Effector CD8-positive, alpha-beta T cell (primary cell): ENCODE measurements at regions not wholly inside any gene's neighbourhood (a gene's known extent, or its start where the extent isn't known, plus 50 kb on each side); places are given as distances from the start of the nearest gene placed in this dataset.

Source experiments
- DNase-seq: peaks from one replicate; lab custom pipeline; 2025; lab: John Stamatoyannopoulos, UW

DNA sequence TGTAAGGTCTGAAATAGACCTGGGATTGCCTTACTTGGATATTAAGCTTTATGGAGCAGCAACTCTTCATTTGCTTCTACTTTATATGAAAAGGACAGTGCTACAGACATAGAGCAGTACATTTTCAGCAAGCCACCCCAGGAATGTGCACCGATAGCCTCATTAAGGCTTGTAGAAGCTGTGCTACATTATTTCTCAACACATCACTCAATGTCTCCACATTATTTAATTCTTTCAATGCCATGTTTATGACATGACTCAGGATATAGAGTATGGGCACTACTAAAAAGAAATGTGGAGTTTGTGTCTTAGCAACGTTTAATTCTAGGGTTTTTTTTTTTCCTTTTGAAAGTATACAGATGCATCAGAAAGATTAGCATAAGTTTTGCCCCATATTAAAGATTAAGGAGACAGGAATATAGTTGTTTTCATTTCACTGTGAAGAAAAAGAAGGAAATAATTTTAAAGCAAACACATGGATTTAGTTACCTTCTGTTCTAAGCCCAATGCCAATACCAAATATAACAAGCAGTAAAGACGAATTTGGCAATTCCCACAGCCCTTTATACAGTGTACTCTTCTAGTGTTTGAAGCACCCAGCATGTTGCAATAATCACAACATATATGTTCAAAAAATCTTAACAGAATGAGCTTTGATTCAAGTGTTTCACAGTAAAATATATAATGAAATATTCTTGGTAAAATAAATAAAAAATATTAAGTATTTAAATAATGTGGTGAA, 2140.1 kb upstream of the AGA start:
- no peak for DNase-seq

DNA sequence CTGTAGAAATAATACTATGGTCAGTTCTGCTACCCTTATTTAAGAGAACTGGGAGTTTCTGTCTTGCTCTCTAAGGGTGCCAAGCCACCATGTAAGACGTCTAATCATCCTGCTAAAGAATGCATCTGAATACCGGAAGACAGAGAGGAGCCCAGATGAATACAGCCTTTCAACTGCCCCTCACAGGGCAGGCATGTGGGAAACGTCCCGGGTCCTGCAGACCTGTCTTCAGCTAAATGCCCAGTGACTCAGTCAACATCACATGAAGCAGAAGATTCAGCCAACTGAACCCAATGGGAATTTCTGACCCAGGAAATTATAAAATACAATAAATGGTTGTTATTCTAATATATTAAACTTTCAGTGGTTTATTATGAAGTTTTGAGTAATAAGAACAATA, 2141.0 kb upstream of the AGA start:
- no peak for DNase-seq

DNA sequence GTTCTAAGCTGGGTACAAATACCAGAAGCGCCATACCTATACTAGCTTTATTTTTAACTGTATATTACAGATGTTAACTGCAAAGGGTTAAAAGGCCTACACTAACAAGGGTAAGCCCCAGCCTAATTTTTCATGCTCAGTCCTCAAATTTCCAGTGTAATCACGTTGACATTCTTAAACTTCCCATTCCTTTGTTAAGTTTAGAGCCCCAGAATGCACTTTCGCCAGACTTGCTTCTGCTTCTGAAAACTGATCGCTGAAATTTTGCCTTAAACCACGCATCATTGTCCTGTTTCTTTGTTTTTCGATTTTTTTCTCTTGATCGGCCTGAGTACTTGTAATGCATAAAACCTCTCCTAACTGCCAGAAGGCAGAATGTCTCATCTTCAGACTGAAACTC, 2141.9 kb upstream of the AGA start:
- no peak for DNase-seq

DNA sequence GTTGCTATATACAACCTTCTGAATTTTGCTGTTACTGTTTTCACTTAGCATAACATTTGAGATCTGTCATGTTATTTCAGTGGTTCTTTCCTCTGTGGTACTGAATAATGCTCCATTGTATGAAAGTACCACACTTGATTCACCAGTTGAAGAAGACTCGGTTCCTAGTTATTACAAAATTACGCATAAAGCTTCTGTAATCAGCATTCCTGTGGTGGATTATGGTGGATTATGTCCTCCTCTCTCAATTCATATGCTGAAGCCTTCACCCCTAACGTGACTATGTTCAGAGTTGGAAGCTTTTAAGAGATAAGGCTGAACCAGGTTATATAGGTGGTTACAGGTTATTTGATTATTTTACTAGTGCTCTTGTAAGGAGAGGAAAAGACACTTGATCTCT, 2143.5 kb upstream of the AGA start:
- DNase-seq = no peak

DNA sequence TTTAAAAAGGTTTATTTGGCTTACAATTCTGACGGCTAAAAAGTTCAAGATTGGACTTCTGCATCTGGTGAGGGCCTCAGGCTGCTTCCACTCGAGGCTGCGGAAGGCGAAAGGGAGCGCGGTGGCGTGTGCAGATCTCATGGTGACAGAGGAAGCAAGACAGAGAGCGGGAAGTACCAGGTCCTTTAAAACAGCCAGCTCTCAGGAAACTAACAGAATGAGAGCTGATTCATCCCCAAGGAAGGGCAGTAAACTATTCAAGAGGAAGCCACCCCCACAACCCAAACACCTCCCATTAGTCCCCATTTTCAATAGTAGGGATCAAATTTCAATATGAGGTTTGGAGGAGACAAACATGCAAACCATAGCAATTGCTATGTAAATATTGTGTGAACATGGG, 2144.2 kb upstream of the AGA start:
- DNase-seq = no peak

DNA sequence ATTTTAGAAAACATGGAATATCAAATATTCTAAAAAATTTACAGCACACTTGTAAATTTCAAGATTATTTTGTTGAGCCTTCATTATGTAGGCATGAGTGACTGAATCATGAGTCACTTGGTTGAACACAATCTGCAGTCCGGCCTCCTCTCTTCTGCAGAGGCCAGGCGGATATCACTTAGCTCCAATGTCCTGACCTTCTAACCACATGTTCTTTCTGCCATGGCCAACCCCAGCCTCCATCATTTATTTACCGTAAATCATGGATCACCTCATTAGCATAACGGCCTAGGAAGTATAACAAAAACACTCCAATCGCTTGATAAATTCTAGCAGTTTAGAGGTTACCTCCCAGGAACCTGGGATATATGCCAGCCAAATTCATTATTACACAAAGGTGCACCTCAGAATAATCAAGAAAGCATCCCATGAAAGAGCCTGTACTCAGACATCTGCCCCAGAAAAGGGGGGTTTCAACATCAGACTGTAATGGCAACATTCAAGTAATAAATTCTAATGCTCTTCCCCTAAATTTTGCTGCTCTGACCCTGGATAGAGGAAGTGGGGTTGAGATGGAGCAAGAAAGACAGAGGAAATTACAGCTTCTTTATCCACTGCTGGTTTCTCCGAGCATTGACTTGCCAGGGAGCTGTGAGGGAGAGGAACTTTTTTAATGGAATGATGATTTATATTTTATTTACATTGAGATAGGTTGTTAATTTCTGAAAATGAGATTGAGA, 2153.6 kb upstream of the AGA start:
- no peak for DNase-seq

DNA sequence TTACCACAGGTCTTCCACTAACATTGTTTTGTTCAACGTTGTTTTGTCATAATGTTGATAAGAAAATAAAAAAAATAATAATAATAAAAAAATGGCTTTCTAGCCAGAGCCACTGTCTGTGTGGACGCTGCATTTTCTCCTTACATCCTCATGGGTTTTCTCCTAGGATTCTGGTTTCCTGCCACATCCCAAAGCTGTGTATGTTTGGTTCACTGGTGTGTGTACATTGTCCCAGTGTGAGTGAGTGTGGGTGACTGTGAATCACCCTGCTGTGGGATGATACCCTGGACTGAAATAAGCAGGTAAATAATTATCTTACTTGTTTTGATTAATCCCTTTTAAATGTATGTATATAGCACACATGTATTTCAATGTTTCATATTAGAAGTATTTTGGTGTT, 2154.4 kb upstream of the AGA start:
- no peak for DNase-seq

DNA sequence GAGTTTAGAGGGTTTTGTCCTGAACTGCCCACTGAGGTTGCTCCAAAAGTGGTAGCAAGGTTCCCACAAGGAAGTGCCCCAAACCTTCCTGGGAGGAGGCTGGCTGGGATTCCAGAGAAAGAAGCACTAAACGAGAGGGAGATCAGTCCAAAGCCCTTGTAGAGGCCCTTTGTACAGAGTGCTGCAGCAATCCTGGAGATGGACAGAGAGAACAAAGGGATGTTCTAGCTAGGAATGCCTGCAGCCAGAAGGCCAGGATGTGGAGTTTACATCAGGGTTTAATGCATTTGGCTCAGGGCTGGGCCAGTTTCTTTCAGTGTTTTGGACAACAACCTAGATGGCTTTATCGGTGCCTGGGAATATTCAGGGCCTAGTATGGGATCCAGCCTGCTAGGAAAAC, 2155.1 kb upstream of the AGA start:
- DNase-seq = no peak

DNA sequence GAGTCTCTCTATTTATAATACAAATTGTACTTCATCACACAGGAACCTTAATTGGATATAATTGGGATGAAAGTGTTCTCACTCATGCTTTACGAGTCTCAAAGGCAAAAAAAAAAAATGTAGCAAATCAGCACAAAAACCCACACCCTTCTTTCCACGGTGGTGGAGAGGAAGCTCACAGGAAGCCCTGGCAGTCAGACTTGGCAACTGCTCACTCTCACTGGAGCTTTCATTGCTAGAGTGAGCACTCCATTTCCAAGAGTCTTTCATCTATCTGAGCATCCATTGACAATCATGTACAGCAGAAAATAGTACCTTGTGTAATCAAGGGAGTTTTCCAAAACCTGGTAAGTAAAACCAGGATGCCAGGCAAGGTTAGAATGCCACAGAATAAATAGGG, 2159.4 kb upstream of the AGA start:
- DNase-seq = no peak

DNA sequence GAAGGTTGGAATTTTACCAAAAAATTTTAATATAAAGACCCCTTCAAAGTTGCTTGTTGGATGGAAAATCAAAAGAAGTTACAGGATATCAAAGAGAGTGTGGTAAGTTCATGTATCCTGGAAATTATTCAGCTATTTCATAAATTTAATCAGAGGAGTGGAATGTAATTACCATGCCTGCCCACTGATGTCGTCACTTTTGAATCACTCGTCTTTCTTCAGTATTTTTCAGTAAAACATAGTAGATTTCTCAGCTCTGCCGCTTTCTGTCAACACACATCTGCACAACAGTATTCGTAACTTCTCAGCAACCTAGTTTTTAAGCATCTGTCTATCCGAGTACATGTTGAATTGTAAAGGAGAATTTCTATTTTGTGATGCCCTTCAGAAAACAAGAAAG, 2163.0 kb upstream of the AGA start:
- DNase-seq = no peak

DNA sequence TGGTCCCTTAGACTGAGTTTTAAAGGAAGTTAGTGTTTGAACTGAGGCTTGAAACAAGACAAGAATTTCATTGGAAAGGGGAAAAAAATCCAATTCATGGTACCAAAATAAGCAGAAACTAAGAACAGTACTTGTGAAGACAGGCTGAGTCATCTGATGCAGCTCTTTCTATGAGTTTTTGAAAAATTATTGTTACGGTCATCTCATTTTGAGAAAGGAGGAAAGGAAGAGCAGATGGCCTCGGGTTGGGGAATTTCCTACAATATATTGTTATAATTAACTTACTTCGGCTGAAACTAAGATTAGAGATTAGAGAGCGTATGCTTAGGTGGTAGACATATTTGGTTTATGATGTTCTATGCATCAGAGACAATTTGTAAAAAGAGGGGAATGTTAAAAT, 2164.8 kb upstream of the AGA start:
- no peak for DNase-seq

DNA sequence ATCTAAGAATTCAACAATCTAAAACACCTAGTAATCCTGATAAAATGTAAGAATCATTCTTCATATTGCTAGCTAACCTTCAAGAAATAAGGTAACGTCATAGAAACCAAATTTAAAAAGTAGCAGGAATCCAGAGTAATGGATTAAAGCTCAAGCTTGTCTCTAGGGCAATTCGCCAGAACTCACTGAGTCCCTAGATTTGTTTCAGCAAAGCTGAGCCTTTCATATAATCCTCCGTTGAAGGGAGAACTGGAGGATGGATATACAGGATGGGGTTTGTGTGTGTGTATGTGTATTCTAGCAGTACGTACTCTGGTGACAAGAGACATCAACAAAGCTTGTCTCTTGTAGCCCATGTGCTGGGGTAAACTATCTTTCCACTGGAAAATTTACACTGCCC, 2173.5 kb upstream of the AGA start:
- DNase-seq = no peak

DNA sequence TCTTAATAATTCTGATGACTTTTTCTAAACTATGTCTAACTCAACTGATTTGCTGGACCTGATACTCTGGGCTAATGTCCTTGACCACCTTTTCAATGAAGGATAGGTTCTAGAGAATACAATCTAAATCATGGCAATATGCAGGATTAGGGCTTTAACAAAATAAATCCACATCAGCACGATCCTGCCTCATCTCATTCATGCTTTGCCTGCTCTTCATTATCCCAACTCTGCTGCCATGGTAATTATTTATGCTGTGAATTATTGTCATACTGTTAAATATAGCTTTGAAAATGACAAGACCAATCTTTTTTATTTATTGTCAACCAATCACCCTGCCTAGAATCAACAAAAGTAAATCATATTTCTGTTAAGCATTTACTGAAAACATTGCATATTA, 2176.7 kb upstream of the AGA start:
- no peak for DNase-seq

DNA sequence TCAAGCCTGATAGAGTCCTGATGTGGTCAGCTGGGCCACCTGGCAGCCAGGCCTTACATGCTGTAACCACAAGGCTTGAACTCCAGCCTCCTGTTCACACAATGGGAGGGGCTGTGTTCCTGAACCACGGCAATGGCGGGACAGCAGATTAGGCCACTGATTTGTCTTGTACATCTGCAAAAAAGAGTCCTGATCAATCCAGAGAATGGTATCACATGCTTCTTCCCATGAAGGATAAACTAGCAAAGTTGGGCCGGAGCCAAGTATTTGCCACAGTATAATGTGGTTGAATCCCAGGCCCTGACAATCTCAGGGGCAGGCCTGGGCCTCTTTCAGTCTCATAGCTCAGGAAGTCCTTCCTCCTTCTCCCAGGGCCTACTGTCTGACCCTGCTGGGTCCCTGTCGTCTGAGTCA, 2182.5 kb upstream of the AGA start:
- DNase-seq = no peak

DNA sequence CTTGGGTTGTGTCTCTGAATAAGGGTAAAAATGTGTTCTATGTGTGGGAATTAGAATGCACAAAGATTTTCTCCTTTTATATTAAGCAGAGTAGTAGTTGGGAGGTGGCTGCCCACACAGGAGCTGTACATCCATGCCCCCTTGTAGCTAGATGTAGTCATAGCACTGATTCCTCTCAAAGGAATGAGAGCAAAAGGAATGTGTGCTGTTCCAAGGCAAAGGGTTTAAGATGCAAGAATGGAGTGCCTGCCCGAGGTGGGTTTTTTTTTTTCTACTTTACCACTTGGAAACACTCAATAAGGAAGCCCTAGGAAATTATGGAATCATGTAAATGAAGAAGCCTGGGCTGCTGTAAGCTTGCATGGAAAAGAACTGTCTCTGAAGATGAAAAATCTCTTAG, 2183.2 kb upstream of the AGA start:
- DNase-seq = no peak

DNA sequence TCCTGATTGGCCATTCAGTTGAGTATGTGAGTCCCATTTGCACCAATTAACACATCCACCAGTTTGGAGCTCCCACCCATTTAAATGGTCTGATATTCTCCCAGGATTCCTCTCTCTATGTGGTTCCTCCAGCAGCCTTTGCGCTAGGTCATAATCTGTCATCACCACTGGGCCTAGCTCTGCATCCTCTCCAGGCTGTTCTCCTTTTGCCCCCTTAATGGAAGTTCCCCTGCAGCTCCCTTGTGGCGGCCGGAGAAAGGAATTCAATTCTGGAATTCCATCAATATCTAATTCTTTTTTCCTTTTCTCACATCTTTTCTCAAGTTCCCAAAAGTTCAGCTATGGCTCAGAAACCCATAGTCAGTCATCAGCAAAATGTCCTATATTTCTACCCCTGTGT, 2184.4 kb upstream of the AGA start:
- no peak for DNase-seq

DNA sequence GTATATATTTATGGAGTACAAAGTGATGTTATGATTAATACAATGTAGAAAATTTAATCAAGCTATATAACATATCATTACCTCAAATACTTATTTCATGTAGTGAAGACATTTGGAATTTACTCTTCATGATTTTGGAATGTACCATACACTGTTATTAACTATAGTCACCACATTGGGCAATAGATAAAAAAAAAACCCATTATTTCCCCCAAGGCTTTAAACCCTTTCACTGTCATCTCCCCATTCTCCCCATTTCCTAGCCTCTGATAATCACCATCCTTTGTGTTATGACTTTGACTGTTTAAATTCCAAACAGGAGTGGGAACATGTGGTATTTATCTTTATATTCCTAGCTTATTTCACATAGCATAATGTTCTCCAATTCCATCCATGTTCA, 2189.1 kb upstream of the AGA start:
- no peak for DNase-seq

DNA sequence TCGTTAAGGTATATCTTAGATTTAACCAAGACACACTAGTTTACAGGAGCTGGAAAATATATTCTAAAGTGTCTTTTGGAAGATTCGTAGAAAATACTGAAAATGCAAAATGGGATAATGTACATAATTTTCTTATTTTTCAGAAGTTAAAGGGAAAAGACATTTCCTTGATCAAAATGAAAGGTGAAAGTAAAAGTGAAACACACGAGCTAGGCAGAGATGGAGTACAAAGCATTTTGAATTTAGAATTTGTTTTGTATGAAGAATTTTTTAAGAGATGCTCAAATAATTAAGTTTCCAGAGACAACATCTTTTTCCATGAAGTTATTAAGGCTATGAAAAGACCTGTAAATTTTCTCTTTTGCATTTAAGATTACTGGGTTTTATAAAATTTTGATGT, 2192.6 kb upstream of the AGA start:
- DNase-seq = no peak

DNA sequence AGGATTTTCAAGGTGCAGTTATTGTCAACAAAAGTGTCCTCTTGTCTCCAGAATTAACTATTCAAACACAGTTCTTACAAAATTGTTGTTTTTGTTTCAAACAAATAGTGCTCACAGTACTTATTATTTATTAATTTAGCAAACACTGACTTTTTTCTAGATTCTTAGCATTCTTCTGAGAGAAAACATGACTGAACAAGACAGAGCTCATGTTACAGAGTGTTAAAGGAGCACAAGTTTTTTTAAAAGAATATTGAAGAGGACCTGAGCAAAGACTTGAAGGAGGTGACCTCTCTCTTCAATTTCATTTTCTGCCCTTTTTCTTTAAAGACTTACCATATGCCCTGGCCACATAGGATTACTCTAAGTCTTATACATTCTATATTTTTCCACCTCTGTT, 2220.3 kb upstream of the AGA start:
- no peak for DNase-seq

DNA sequence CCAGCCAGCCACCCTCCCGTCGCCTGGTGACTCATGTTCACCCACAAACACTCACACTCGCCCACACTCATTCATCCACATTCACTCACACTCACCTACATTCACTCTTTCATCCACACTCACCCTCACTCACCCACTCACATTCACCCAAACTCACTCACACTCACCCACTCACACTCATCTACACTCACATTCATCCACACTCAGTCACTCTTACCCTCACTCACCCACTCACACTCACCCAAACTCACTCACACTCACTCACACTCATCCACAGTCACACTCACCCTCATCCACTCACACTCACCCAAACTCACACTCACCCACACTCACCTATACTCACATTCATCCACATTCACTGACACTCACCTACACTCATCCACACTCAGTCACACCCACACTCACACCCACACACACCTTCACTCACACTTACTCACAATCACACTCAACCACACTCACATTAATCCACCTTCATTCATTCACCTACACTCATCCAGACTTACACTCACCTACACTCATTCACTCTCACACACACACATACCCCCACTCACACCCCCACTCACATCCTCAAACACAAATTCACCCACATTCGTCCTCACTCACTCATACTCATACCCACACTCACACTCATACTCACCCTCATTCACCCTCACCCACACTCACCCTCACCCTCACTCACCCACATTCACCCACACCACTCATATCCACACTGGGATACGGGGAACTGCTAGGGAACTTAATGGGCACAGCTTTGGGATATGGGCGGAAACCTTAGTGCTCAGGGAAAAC, 2221.6 kb upstream of the AGA start:
- no peak for DNase-seq

DNA sequence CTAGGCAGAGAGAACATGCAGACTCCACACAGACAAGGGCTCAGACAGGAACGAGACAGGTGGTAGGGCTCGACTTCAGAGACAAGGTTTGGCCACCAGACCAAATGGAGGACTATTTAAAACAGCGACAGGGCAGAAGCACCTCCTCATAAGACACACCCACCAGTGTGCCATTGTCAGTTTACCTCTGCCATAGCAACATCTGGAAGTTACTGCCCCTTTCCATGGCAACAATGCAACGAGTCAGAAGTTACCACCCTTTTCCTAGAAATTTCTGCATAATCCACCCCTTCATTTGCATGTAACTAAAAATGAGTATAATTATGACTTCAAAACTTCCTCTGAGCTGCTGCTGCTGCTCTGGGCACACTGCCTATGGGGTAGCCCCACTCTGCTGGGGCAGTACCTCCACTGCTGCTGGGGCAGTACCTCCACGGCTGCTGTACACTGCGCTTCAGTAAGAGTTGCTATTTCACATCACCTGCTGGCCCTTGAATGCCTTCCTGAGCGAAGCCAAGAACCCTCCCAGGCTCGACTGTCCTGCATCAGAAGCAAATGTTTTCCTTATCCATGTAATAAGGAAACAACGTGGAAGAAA, 2222.3 kb upstream of the AGA start:
- DNase-seq = no peak

DNA sequence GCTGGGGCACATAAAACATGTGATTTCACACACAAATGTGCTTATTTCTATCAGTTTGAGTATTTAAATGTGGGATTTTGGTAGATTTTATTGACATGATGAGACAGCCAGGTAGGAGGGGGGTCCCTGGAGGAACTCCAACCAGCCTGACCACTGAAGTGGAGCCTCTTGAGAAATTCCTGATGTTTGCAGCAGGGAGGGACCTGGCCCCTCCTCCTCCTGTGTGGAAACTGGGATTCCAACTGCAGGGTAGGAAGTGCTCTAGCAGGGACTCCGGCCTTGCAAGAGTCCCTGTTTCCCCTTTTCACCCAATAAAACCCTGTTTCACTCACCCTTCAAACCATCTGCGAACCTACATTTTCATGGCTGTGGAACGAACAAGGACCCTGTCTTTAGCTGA, 2224.0 kb upstream of the AGA start:
- DNase-seq = no peak

DNA sequence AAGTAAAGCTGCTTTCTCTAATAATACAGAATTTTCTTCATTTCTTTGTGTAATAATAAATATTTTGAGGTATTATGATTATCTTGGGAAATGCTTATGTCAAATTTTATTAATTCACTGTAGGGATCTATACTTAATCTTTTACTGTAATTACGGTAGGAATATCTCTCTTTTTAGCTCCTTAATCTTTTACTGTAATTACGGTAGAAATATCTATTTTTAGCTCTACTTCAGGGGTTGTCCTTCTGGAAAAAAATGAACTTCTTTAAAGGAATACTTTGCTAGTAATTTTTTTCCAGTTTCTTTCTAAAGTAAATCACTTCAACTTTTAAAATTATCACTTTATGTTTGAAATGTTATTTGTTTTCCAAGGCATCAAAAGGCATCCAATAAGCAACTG, 2229.4 kb upstream of the AGA start:
- DNase-seq = no peak
